ENCODE measurements at regions not wholly inside any gene's neighbourhood (a gene's known extent, or its start where the extent isn't known, plus 50 kb on each side); places are given as distances from the start of the nearest gene placed in this dataset.

DNA sequence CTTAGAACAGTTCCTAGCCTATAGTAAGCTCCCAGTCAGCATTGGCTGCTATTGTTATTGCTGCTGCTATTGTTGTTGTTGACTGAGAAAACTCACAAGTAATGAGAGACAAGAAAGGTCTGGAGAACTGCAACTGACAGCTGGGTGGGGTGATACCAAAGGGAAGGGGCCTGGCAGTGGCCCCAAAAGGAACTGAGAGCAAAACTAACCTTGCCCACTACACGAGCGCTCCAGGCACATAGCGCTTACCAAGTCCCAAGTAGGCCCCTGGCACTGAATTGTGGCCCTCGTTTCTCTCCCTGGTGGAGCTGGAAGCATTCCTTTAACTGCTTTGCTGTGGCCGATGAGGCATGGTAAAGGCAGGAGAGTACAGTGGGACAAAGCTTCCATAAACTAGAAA, 59.7 kb downstream of the KCTD12 start:
- TF ChIP-seq, protein P1, sequence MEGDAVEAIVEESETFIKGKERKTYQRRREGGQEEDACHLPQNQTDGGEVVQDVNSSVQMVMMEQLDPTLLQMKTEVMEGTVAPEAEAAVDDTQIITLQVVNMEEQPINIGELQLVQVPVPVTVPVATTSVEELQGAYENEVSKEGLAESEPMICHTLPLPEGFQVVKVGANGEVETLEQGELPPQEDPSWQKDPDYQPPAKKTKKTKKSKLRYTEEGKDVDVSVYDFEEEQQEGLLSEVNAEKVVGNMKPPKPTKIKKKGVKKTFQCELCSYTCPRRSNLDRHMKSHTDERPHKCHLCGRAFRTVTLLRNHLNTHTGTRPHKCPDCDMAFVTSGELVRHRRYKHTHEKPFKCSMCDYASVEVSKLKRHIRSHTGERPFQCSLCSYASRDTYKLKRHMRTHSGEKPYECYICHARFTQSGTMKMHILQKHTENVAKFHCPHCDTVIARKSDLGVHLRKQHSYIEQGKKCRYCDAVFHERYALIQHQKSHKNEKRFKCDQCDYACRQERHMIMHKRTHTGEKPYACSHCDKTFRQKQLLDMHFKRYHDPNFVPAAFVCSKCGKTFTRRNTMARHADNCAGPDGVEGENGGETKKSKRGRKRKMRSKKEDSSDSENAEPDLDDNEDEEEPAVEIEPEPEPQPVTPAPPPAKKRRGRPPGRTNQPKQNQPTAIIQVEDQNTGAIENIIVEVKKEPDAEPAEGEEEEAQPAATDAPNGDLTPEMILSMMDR (IDR thresholded peaks at IDR 0.05) = no peak
- TF ChIP-seq POLR2A (IDR thresholded peaks at IDR 0.05) = no peak

Data from Peyer's patch (tissue), 4 donors.